RWPE2 (cell line): ENCODE measurements at regions not wholly inside any gene's neighbourhood (a gene's known extent, or its start where the extent isn't known, plus 50 kb on each side); places are given as distances from the start of the nearest gene placed in this dataset.

Experiments
- ATAC-seq: fragments of 200-7000 bp; cut with Tn5 transposase; 3 replicates; pipeline ENCODE4 v1.9.1; 2021; ENCODE audit warnings: low read depth
- DNase-seq: peaks from one replicate; pipeline ENCODE4 v3.0.0-alpha.2; 2020; ENCODE audit warnings: low spot score
- H3K27ac ChIP-seq: fragments of 450-650 bp; 2 replicates; pipeline ENCODE4 v1.5.1; 2017; ENCODE audit warnings: mild to moderate bottlenecking; ENCODE audit not compliant: poor library complexity, severe bottlenecking
- H3K27me3 ChIP-seq: fragments of 250-450 bp; sonication (Bioruptor Pico); 2 replicates; pipeline ENCODE4 v1.5.1; 2021; ENCODE audit warnings: mild to moderate bottlenecking, moderate library complexity; ENCODE audit not compliant: insufficient read depth, poor library complexity, severe bottlenecking
- H3K36me3 ChIP-seq: fragments of 250-450 bp; sonication (Bioruptor Pico); 2 replicates; pipeline ENCODE4 v1.5.1; 2020; ENCODE audit warnings: low read depth, mild to moderate bottlenecking, moderate library complexity
- H3K4me1 ChIP-seq: fragments of 250-450 bp; sonication (Bioruptor Pico); 2 replicates; pipeline ENCODE4 v1.5.1; 2021; ENCODE audit warnings: mild to moderate bottlenecking, moderate library complexity; ENCODE audit not compliant: insufficient read depth, poor library complexity, severe bottlenecking
- H3K4me3 ChIP-seq: fragments of 250-450 bp; sonication (Bioruptor Pico); 2 replicates; pipeline ENCODE4 v1.5.1; 2021; ENCODE audit warnings: mild to moderate bottlenecking, moderate library complexity; ENCODE audit not compliant: severe bottlenecking
- H3K9me3 ChIP-seq: fragments of 250-450 bp; sonication (Bioruptor Pico); 2 replicates; pipeline ENCODE4 v1.5.1; 2021; ENCODE audit warnings: mild to moderate bottlenecking, moderate library complexity; ENCODE audit not compliant: severe bottlenecking
- TF ChIP-seq, protein P1 (sequence below): fragments of 450-650 bp; IDR thresholded peaks from one replicate; pipeline ENCODE4 v1.5.1; 2017; ENCODE audit warnings: mild to moderate bottlenecking, moderate library complexity; ENCODE audit not compliant: poor library complexity, severe bottlenecking

DNA sequence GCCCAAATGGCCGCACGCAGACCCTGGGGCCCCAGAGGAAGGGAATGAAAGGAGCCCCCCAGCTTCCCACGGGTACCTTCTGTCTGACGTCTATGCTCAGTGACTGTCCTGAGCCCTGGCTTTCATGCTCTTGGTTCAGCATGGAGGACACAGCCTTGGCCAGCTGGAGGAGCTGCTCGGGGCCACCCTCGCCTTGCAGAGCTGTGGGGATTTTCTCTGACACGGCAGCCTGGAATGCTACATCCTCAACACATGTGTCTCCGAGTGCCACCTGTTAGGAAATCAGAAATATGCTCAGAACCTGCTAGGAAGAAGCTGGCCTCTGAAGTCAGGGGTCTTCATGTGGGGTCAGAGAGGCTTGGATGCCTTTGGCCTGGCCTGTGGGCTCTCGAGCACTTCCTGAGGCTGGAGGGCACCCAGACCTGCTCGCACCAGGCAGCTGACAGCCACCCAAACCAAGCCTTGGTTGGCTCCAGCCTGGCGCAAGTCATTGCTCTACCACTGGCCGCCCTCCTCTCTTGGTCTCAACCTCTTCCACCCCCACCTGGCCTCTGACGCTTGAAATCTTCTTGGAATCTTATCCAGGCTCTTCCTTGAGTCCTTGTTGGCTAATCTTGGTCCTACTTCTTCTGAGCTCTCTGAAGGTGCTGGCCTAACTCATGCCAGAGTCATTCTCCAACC lies 63.7 kb upstream of the BCO1 start:
- no peaks in the 10 kb centered on the region for H3K9me3 ChIP-seq
- H3K27ac ChIP-seq, result no peak overlapping the region
- TF ChIP-seq, protein P1, sequence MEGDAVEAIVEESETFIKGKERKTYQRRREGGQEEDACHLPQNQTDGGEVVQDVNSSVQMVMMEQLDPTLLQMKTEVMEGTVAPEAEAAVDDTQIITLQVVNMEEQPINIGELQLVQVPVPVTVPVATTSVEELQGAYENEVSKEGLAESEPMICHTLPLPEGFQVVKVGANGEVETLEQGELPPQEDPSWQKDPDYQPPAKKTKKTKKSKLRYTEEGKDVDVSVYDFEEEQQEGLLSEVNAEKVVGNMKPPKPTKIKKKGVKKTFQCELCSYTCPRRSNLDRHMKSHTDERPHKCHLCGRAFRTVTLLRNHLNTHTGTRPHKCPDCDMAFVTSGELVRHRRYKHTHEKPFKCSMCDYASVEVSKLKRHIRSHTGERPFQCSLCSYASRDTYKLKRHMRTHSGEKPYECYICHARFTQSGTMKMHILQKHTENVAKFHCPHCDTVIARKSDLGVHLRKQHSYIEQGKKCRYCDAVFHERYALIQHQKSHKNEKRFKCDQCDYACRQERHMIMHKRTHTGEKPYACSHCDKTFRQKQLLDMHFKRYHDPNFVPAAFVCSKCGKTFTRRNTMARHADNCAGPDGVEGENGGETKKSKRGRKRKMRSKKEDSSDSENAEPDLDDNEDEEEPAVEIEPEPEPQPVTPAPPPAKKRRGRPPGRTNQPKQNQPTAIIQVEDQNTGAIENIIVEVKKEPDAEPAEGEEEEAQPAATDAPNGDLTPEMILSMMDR, result no peak
- H3K4me3 ChIP-seq, result no peak overlapping the region
- no peak for DNase-seq
- H3K4me1 ChIP-seq, result peaks cover 11% of the 10 kb centered on the region
- no peaks in the 10 kb centered on the region for H3K36me3 ChIP-seq
- ATAC-seq, result peak; percentile 47; the same call in 1 of the 3 replicates
- H3K27me3 ChIP-seq, result no peaks in the 10 kb centered on the region

DNA sequence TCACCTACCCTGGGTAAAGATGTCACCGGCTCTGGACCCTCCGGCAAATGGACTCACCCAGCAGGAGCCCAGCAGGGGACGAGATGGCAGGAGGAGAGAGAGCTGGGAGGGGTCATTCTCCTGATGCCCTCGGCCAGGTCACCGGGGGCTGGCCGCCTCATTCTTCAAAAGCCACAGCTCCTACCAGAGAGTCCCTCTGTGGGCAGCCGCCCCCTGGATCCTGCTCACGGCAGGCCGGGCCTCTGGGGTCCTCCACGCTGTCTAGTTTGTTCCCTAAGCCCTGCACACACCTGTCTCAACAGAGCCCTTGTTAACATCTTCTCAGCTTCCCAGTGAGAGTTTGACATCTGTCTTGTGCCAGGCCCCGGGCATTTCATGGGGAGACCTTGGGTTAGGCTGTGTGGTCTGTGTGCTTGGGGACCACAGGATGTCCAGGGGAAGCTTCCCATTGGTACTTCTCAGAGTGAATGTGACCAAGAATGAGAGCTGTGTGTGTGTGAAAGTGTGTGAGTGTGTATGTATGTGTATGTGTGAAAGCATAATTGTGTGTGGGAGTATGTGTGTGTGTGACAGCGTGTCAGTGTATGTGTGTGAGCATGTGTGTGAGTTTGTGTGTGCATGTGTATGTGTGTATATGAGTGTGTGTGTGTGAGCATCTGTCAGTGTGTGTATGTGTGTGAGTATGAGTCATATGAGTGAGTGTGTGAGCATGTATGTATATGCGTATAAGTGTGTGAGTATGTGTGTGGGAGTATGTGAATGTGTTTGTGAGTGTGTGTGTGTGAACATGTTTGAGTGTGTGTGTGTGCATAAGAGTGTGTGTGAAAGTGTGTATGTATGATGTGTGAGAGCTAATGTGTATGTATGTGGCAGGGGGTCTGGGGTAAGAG lies 65.5 kb upstream of the BCO1 start:
- H3K27me3 ChIP-seq, result no peaks in the 10 kb centered on the region
- TF ChIP-seq, protein P1, result no peak
- DNase-seq (no peak), ATAC-seq (no peak)
- peaks cover 11% of the 10 kb centered on the region for H3K4me1 ChIP-seq
- no peak overlapping the region for H3K4me3 ChIP-seq
- no peak overlapping the region for H3K27ac ChIP-seq
- H3K9me3 ChIP-seq, result no peaks in the 10 kb centered on the region
- no peaks in the 10 kb centered on the region for H3K36me3 ChIP-seq

DNA sequence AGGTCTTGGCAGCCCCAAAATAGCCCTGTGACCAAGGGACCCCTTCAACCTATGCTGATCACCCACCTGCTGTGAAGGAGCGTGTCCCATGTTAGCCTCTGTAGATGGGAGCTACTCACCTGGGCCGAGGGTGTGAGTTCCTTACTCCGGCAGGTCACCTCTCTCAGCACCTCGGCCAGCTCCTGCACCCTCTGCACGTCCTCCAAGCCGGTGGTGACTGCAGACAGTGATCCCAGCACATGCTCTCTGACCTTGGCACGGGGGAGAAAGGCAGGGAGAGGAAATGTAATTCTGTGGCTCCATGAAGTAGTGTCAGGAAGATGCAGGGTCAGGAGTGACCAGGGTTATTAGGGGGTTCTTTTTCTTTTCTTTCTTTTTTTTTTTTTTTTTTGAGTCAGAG lies 67.7 kb upstream of the BCO1 start:
- H3K4me1 ChIP-seq, result peaks cover 11% of the 10 kb centered on the region
- no peaks in the 10 kb centered on the region for H3K36me3 ChIP-seq
- TF ChIP-seq, protein P1, result no peak
- no peak overlapping the region for H3K4me3 ChIP-seq
- H3K27me3 ChIP-seq, result no peaks in the 10 kb centered on the region
- ATAC-seq, result peak; percentile 19; the same call in 1 of the 3 replicates
- no peak for DNase-seq
- H3K9me3 ChIP-seq, result no peaks in the 10 kb centered on the region
- H3K27ac ChIP-seq, result no peak overlapping the region

DNA sequence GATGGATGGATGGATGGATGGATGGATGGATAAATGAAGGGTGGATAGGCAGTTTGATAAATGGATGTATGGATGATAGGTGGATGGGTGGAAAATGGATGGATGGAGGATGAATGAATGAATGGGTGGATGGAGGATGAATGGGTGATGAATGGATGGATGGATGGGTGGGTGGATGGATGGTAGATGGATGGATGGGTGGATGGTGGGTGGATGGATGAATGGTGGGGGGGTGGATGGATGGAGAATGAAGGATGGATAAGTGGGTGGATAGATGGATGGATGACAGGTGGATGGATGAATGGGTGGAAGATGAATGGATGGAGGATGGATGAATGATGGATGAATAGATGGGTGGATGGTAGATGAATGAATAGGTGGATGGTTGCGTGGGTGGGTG lies 70.1 kb upstream of the BCO1 start:
- ATAC-seq (no peak), DNase-seq (no peak)
- Histone ChIP-seq H3K27me3 (no peaks in the 10 kb centered on the region), H3K4me1 (no peaks in the 10 kb centered on the region), H3K36me3 (no peaks in the 10 kb centered on the region), H3K9me3 (no peaks in the 10 kb centered on the region), H3K27ac (no peak overlapping the region), H3K4me3 (no peak overlapping the region)
- TF ChIP-seq, protein P1, result no peak
